GM04504 (cell line): ENCODE measurements at regions not wholly inside any gene's neighbourhood (a gene's known extent, or its start where the extent isn't known, plus 50 kb on each side); places are given as distances from the start of the nearest gene placed in this dataset.

Source experiments
- DNase-seq: peaks from one replicate; pipeline ENCODE4 v3.0.0-alpha.2; 2012; ENCODE audit warnings: low read depth

GRCh38 chr13:74043237-74043636 is 91.0 kb downstream of the KLF12 start:
- no peak for DNase-seq

- DNase-seq = no peak
Measured at GRCh38 chr13:74040200-74040599, 94.0 kb downstream of the KLF12 start.

- no peak for DNase-seq
Measured at GRCh38 chr13:74039667-74040066, 94.5 kb downstream of the KLF12 start.

- no peak for DNase-seq
Measured at GRCh38 chr13:74039154-74039553, 95.0 kb downstream of the KLF12 start.

GRCh38 chr13:74037762-74038161 is 96.4 kb downstream of the KLF12 start:
- no peak for DNase-seq

GRCh38 chr13:74036373-74036772 is 97.8 kb downstream of the KLF12 start:
- DNase-seq = no peak

- no peak for DNase-seq
Measured at GRCh38 chr13:74035896-74036295, 98.3 kb downstream of the KLF12 start.

- DNase-seq = no peak
Measured at GRCh38 chr13:74032325-74032724, 101.9 kb downstream of the KLF12 start.

GRCh38 chr13:74027161-74027779 is 106.9 kb downstream of the KLF12 start:
- no peak for DNase-seq

GRCh38 chr13:74026753-74027152 is 107.5 kb downstream of the KLF12 start:
- no peak for DNase-seq

GRCh38 chr13:74025369-74025768 is 108.8 kb downstream of the KLF12 start:
- no peak for DNase-seq

- DNase-seq = no peak
Measured at GRCh38 chr13:74024856-74025255, 109.3 kb downstream of the KLF12 start.

- DNase-seq = no peak
Measured at GRCh38 chr13:74024314-74024713, 109.9 kb downstream of the KLF12 start.

- no peak for DNase-seq
Measured at GRCh38 chr13:74023484-74023883, 110.7 kb downstream of the KLF12 start.

GRCh38 chr13:74021505-74021904 is 112.7 kb downstream of the KLF12 start:
- no peak for DNase-seq

GRCh38 chr13:74018062-74018431 is 116.2 kb downstream of the KLF12 start:
- no peak for DNase-seq

GRCh38 chr13:74017301-74018061 is 116.7 kb downstream of the KLF12 start:
- no peak for DNase-seq

- DNase-seq = no peak
Measured at GRCh38 chr13:74015137-74015536, 119.1 kb downstream of the KLF12 start.

GRCh38 chr13:74009100-74009668 is 125.0 kb downstream of the KLF12 start:
- DNase-seq = no peak

- DNase-seq = no peak
Measured at GRCh38 chr13:74006666-74007065, 127.5 kb downstream of the KLF12 start.

GRCh38 chr13:74005320-74006157 is 128.7 kb downstream of the KLF12 start:
- DNase-seq = no peak

GRCh38 chr13:74004109-74004508 is 130.1 kb downstream of the KLF12 start:
- DNase-seq = no peak

- no peak for DNase-seq
Measured at GRCh38 chr13:74003374-74003773, 130.8 kb downstream of the KLF12 start.
